PFSK-1 (cell line): ENCODE measurements at regions not wholly inside any gene's neighbourhood (a gene's known extent, or its start where the extent isn't known, plus 50 kb on each side); places are given as distances from the start of the nearest gene placed in this dataset.

Experiments used
- FOXP2 ChIP-seq: optimal IDR thresholded peaks from 2 replicates; pipeline ENCODE3; 2011; ENCODE audit warnings: borderline replicate concordance, control low read depth, inconsistent platforms; ENCODE audit not compliant: insufficient read depth; ENCODE audit errors: extremely low read length, extremely low read depth
- POLR2AphosphoS5 ChIP-seq: IDR thresholded peaks from 2 replicates; pipeline ENCODE4 v1.6.1; 2012; ENCODE audit warnings: low read depth, mild to moderate bottlenecking, control low read depth, low read length, moderate library complexity
- REST ChIP-seq, 2 experiments: IDR thresholded peaks; 2 replicates each; pipeline versions ENCODE4 v1.6.1 to v1.8.0; 2011 to 2012; ENCODE audit warnings: low read depth in 2 of 2, low read length in 2 of 2, control low read depth in 1 of 2, inconsistent platforms in 1 of 2, mild to moderate bottlenecking in 1 of 2, moderate library complexity in 1 of 2; ENCODE audit not compliant: insufficient read depth in 1 of 2
- SIN3A ChIP-seq: IDR thresholded peaks from 2 replicates; pipeline ENCODE4 v1.6.1; 2012; ENCODE audit warnings: mild to moderate bottlenecking, low read length, moderate library complexity, borderline replicate concordance; ENCODE audit not compliant: insufficient read depth
- TAF1 ChIP-seq: IDR thresholded peaks from 2 replicates; pipeline ENCODE4 v1.6.1; 2012; ENCODE audit warnings: low read length, control low read depth, borderline replicate concordance; ENCODE audit not compliant: insufficient read depth

GRCh38 chr18:42632801-42633200 is 482.7 kb downstream of the RIT2 start:
- TF ChIP-seq SIN3A = no peak
- no peak for TF ChIP-seq POLR2AphosphoS5
- TF ChIP-seq REST (IDR thresholded peaks at IDR 0.05; ENCODE audit: insufficient read depth in 1 of 2, low read depth in 2 of 2, low read length in 2 of 2) = no peak
- no peak for TF ChIP-seq FOXP2
- no peak for TF ChIP-seq TAF1

GRCh38 chr18:42635378-42636048 is 480.0 kb downstream of the RIT2 start:
- TF ChIP-seq REST (IDR thresholded peaks at IDR 0.05; ENCODE audit: insufficient read depth in 1 of 2, low read depth in 2 of 2, low read length in 2 of 2) = no peak

GRCh38 chr18:42636309-42636708 is 479.2 kb downstream of the RIT2 start:
- TF ChIP-seq TAF1 (no peak), REST (IDR thresholded peaks at IDR 0.05; ENCODE audit: insufficient read depth in 1 of 2, low read depth in 2 of 2, low read length in 2 of 2) (no peak), FOXP2 (no peak), SIN3A (no peak), POLR2AphosphoS5 (no peak)

GRCh38 chr18:42640160-42640559 is 475.3 kb downstream of the RIT2 start:
- TF ChIP-seq FOXP2 (no peak), POLR2AphosphoS5 (no peak), REST (IDR thresholded peaks at IDR 0.05; ENCODE audit: insufficient read depth in 1 of 2, low read depth in 2 of 2, low read length in 2 of 2) (no peak), SIN3A (no peak), TAF1 (no peak)

- TF ChIP-seq POLR2AphosphoS5 (no peak), SIN3A (no peak)
Measured at GRCh38 chr18:42641996-42642395, 473.5 kb downstream of the RIT2 start.
